Effector memory CD4-positive, alpha-beta T cell (primary cell): ENCODE measurements at regions not wholly inside any gene's neighbourhood (a gene's known extent, or its start where the extent isn't known, plus 50 kb on each side); places are given as distances from the start of the nearest gene placed in this dataset.

ENCODE experiments used
- DNase-seq, 3 donors: peaks; one replicate each; pipeline ENCODE4 v3.0.0-alpha.2; 2020
- H3K27ac ChIP-seq: 2 replicates; pipeline ENCODE4 v1.7.0; 2013; ENCODE audit warnings: mild to moderate bottlenecking, low read length, moderate library complexity; ENCODE audit not compliant: insufficient read depth, poor library complexity, severe bottlenecking
- H3K27me3 ChIP-seq: replicated peaks from 2 replicates; pipeline ENCODE4 v1.7.0; 2013; ENCODE audit warnings: mild to moderate bottlenecking, low read length; ENCODE audit not compliant: insufficient read depth, control insufficient read depth, poor library complexity, severe bottlenecking
- H3K36me3 ChIP-seq: 2 replicates; pipeline ENCODE4 v1.7.0; 2013; ENCODE audit warnings: mild to moderate bottlenecking, low read length, moderate library complexity; ENCODE audit not compliant: control insufficient read depth, insufficient read depth
- H3K4me1 ChIP-seq: 2 replicates; pipeline ENCODE4 v1.7.0; 2013; ENCODE audit warnings: low read length, mild to moderate bottlenecking; ENCODE audit not compliant: control insufficient read depth, insufficient read depth, poor library complexity, severe bottlenecking
- H3K4me3 ChIP-seq: 2 replicates; pipeline ENCODE4 v1.7.0; 2013; ENCODE audit warnings: low read length, low read depth, mild to moderate bottlenecking; ENCODE audit not compliant: insufficient read depth, poor library complexity, severe bottlenecking
- H3K9me3 ChIP-seq: 2 replicates; pipeline ENCODE4 v1.7.0; 2013; ENCODE audit warnings: mild to moderate bottlenecking, low read length, moderate library complexity; ENCODE audit not compliant: control insufficient read depth

GRCh38 chr9:109937861-109938453, 158.0 kb downstream of the PALM2AKAP2 start:
- Histone ChIP-seq H3K9me3 (no peaks in the 10 kb centered on the region), H3K4me1 (peaks cover 2% of the 10 kb centered on the region), H3K36me3 (no peaks in the 10 kb centered on the region), H3K27ac (no peak overlapping the region), H3K27me3 (no peaks in the 10 kb centered on the region), H3K4me3 (no peak overlapping the region)
- DNase-seq: no peak

GRCh38 chr9:109939698-109940342, 159.8 kb downstream of the PALM2AKAP2 start:
- Histone ChIP-seq H3K36me3 (no peaks in the 10 kb centered on the region), H3K4me3 (no peak overlapping the region), H3K4me1 (peaks cover 2% of the 10 kb centered on the region), H3K27me3 (no peaks in the 10 kb centered on the region), H3K27ac (no peak overlapping the region), H3K9me3 (no peaks in the 10 kb centered on the region)
- DNase-seq: no peak

GRCh38 chr9:109940561-109940960, 160.6 kb downstream of the PALM2AKAP2 start:
- Histone ChIP-seq H3K9me3 (no peaks in the 10 kb centered on the region), H3K27me3 (peaks cover 4% of the 10 kb centered on the region), H3K4me3 (no peak overlapping the region), H3K4me1 (peaks cover 2% of the 10 kb centered on the region), H3K27ac (no peak overlapping the region), H3K36me3 (no peaks in the 10 kb centered on the region)
- DNase-seq: no peak

GRCh38 chr9:109941771-109942170, 161.8 kb downstream of the PALM2AKAP2 start:
- no peaks in the 10 kb centered on the region for H3K9me3 ChIP-seq

GRCh38 chr9:109945573-109945972, 165.6 kb downstream of the PALM2AKAP2 start:
- DNase-seq: no peak
- no peak overlapping the region for H3K4me3 ChIP-seq
- peaks cover 4% of the 10 kb centered on the region for H3K27me3 ChIP-seq
- H3K36me3 ChIP-seq: no peaks in the 10 kb centered on the region
- H3K9me3 ChIP-seq: no peaks in the 10 kb centered on the region
- H3K4me1 ChIP-seq: no peaks in the 10 kb centered on the region
- H3K27ac ChIP-seq: no peak overlapping the region

More at GRCh38 chr9:109941771-109942170, 161.8 kb downstream of the PALM2AKAP2 start:
- Histone ChIP-seq H3K36me3 (no peaks in the 10 kb centered on the region), H3K4me1 (peaks cover 2% of the 10 kb centered on the region), H3K27ac (no peak overlapping the region), H3K27me3 (peaks cover 4% of the 10 kb centered on the region), H3K4me3 (no peak overlapping the region)
- no peak for DNase-seq

- DNase-seq: no peak
- H3K9me3 ChIP-seq: no peaks in the 10 kb centered on the region
Observed at GRCh38 chr9:109948453-109948852, 168.5 kb downstream of the PALM2AKAP2 start.

GRCh38 chr9:109950710-109951443, 170.9 kb downstream of the PALM2AKAP2 start:
- no peaks in the 10 kb centered on the region for H3K36me3 ChIP-seq
- H3K27ac ChIP-seq: no peak overlapping the region
- H3K9me3 ChIP-seq: no peaks in the 10 kb centered on the region
- DNase-seq: no peak
- H3K4me1 ChIP-seq: no peaks in the 10 kb centered on the region
- H3K27me3 ChIP-seq: no peaks in the 10 kb centered on the region
- no peak overlapping the region for H3K4me3 ChIP-seq

More at GRCh38 chr9:109948453-109948852, 168.5 kb downstream of the PALM2AKAP2 start:
- Histone ChIP-seq H3K4me1 (no peaks in the 10 kb centered on the region), H3K36me3 (no peaks in the 10 kb centered on the region), H3K27ac (no peak overlapping the region), H3K4me3 (no peak overlapping the region), H3K27me3 (peaks cover 4% of the 10 kb centered on the region)

GRCh38 chr9:109953300-109953699, 173.3 kb downstream of the PALM2AKAP2 start:
- Histone ChIP-seq H3K4me1 (no peaks in the 10 kb centered on the region), H3K27ac (no peak overlapping the region), H3K27me3 (no peaks in the 10 kb centered on the region), H3K9me3 (no peaks in the 10 kb centered on the region), H3K4me3 (no peak overlapping the region), H3K36me3 (no peaks in the 10 kb centered on the region)
- no peak for DNase-seq

- no peak for DNase-seq
Observed at GRCh38 chr9:109953813-109954497, 174.0 kb downstream of the PALM2AKAP2 start.

More at GRCh38 chr9:109953813-109954497, 174.0 kb downstream of the PALM2AKAP2 start:
- H3K27ac ChIP-seq: no peak overlapping the region
- H3K9me3 ChIP-seq: no peaks in the 10 kb centered on the region
- H3K4me3 ChIP-seq: no peak overlapping the region
- H3K4me1 ChIP-seq: no peaks in the 10 kb centered on the region
- H3K27me3 ChIP-seq: no peaks in the 10 kb centered on the region
- H3K36me3 ChIP-seq: no peaks in the 10 kb centered on the region
